Fibroblast of the aortic adventitia (primary cell): ENCODE measurements at regions not wholly inside any gene's neighbourhood (a gene's known extent, or its start where the extent isn't known, plus 50 kb on each side); places are given as distances from the start of the nearest gene placed in this dataset.

Source experiments
- DNase-seq: peaks from one replicate; pipeline ENCODE4 v3.0.0-alpha.2; 2010; ENCODE audit warnings: low read depth
- H3K4me3 ChIP-seq: 2 replicates; pipeline ENCODE4 v1.5.1; 2011; ENCODE audit warnings: low read depth, mild to moderate bottlenecking, control low read depth, low read length, moderate library complexity
- CTCF ChIP-seq: IDR thresholded peaks from 2 replicates; pipeline ENCODE4 v1.5.1; 2011; ENCODE audit warnings: mild to moderate bottlenecking, low read length, control low read depth, inconsistent platforms; ENCODE audit not compliant: insufficient read depth

GRCh38 chr12:75759842-75760572, 248.6 kb upstream of the KRR1 start:
- no peak overlapping the region for H3K4me3 ChIP-seq
- peak; percentile 93 for DNase-seq
- no peak for TF ChIP-seq CTCF

GRCh38 chr12:75759196-75759595, 247.8 kb upstream of the KRR1 start:
- TF ChIP-seq CTCF: no peak
- no peak for DNase-seq
- no peak overlapping the region for H3K4me3 ChIP-seq

- no peak for DNase-seq
- no peak for TF ChIP-seq CTCF
- H3K4me3 ChIP-seq: no peak overlapping the region
Measured at GRCh38 chr12:75756771-75757170, 245.4 kb upstream of the KRR1 start.

GRCh38 chr12:75756111-75756510, 244.7 kb upstream of the KRR1 start:
- no peak overlapping the region for H3K4me3 ChIP-seq
- no peak for TF ChIP-seq CTCF
- DNase-seq: no peak

GRCh38 chr12:75754698-75755097, 243.3 kb upstream of the KRR1 start:
- no peak for TF ChIP-seq CTCF
- H3K4me3 ChIP-seq: no peak overlapping the region
- DNase-seq: no peak

- no peak for DNase-seq
- no peak for TF ChIP-seq CTCF
- no peak overlapping the region for H3K4me3 ChIP-seq
Measured at GRCh38 chr12:75754141-75754540, 242.7 kb upstream of the KRR1 start.
